Common myeloid progenitor, CD34-positive (primary cell): ENCODE measurements at regions not wholly inside any gene's neighbourhood (a gene's known extent, or its start where the extent isn't known, plus 50 kb on each side); places are given as distances from the start of the nearest gene placed in this dataset.
A peak's percentile ranks its signal among the peaks of the same experiment; 100 is the strongest.

Experiments
- CTCF ChIA-PET: fragments of 350-600 bp; sonication (Branson Sonifier 250); formaldehyde crosslinking; loops from one replicate; lab custom pipeline; 2021; ENCODE audit warnings: antibody characterized with exemption; lab: Charles Lee
- POLR2A ChIA-PET: fragments of 350-600 bp; sonication (Branson Sonifier 250); formaldehyde crosslinking; loops from one replicate; lab custom pipeline; 2021; ENCODE audit warnings: antibody characterized with exemption; lab: Charles Lee
- DNase-seq, 3 donors: peaks; one replicate each; pipeline versions ENCODE4 v3.0.0 to v3.0.0-alpha.2; 2013
- H3K27ac ChIP-seq, 2 experiments: 1 replicate in 1 of 2; 2 replicates in 1 of 2; pipeline ENCODE4 v1.7.0; 2013; ENCODE audit warnings: inconsistent platforms in 2 of 2, low read length in 2 of 2, mild to moderate bottlenecking in 2 of 2, low read depth in 1 of 2, moderate library complexity in 1 of 2; ENCODE audit not compliant: severe bottlenecking in 2 of 2, insufficient read depth in 1 of 2, poor library complexity in 1 of 2
- H3K27me3 ChIP-seq, 5 experiments: replicated peaks in 2 of 5; 1 replicate in 3 of 5; 2 replicates in 2 of 5; pipeline versions ENCODE4 v1.6.1 to v1.7.0; 2013; ENCODE audit warnings: low read length in 4 of 5, mild to moderate bottlenecking in 2 of 5, moderate library complexity in 2 of 5, inconsistent platforms in 1 of 5; ENCODE audit not compliant: insufficient read depth in 5 of 5, control insufficient read depth in 4 of 5
- H3K36me3 ChIP-seq, 4 experiments: 1 replicate in 2 of 4; 2 replicates in 2 of 4; pipeline versions ENCODE4 v1.6.1 to v1.7.0; 2013; ENCODE audit warnings: low read length in 3 of 4, control low read depth in 1 of 4, mild to moderate bottlenecking in 1 of 4; ENCODE audit not compliant: control insufficient read depth in 4 of 4, insufficient read depth in 4 of 4
- H3K4me1 ChIP-seq, 4 experiments: 1 replicate in 3 of 4; 2 replicates in 1 of 4; pipeline versions ENCODE4 v1.6.1 to v1.7.1; 2013; ENCODE audit warnings: low read length in 3 of 4, mild to moderate bottlenecking in 3 of 4, control low read depth in 1 of 4, inconsistent platforms in 1 of 4, moderate library complexity in 1 of 4; ENCODE audit not compliant: control insufficient read depth in 4 of 4, insufficient read depth in 4 of 4; ENCODE audit errors: control extremely low read depth in 1 of 4
- H3K4me3 ChIP-seq, 7 experiments: 1 replicate in 4 of 7; 2 replicates in 3 of 7; pipeline versions ENCODE4 v1.5.1 to v1.7.0; 2013; ENCODE audit warnings: mild to moderate bottlenecking in 7 of 7, low read length in 6 of 7, moderate library complexity in 6 of 7, inconsistent platforms in 2 of 7, low read depth in 2 of 7, control low read depth in 1 of 7; ENCODE audit not compliant: insufficient read depth in 4 of 7, control insufficient read depth in 1 of 7; ENCODE audit errors: extremely low read depth in 1 of 7
- H3K9me3 ChIP-seq, 5 experiments: 1 replicate in 4 of 5; 2 replicates in 1 of 5; pipeline versions ENCODE4 v1.6.1 to v1.7.1; 2013; ENCODE audit warnings: low read length in 4 of 5, mild to moderate bottlenecking in 2 of 5, inconsistent platforms in 1 of 5, low read depth in 1 of 5, moderate library complexity in 1 of 5; ENCODE audit not compliant: control insufficient read depth in 4 of 5, insufficient read depth in 2 of 5; ENCODE audit errors: control extremely low read depth in 1 of 5
- WGBS: methylation state at CpG from one replicate; pipeline ENCODE4 v1.1.5; 2013; ENCODE audit not compliant: insufficient coverage; 5-methylcytosine and 5-hydroxymethylcytosine counted together

DNA sequence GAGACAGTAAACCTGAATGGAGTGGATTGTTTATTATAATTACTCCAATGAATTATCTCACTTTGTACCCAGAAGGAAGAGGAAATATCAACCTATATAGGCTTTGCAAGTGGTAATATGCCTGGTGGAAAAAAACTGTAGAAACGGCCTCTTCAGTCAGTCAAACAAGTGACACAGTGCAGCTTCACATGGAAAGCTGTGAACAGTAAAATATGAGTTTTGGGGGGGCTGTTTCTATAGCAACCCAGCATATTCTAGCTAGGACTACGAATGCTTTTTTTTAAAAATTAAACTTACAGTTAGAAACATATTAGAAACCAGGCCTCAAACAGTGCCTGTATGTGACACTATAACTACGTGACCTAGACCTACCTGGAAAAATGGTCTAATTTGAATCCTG lies 150.1 kb downstream of the PPP1R2C start:
- Histone ChIP-seq H3K27ac (no peak overlapping the region), H3K4me3 (no peak overlapping the region), H3K9me3 (no peaks in the 10 kb centered on the region), H3K36me3 (no peaks in the 10 kb centered on the region), H3K27me3 (no peaks in the 10 kb centered on the region), H3K4me1 (no peaks in the 10 kb centered on the region)
- 93% methylated on average over 2 of the region's 3 CpGs for WGBS
- ChIA-PET CTCF (no interaction called here), POLR2A (no interaction called here)
- DNase-seq, result no peak

DNA sequence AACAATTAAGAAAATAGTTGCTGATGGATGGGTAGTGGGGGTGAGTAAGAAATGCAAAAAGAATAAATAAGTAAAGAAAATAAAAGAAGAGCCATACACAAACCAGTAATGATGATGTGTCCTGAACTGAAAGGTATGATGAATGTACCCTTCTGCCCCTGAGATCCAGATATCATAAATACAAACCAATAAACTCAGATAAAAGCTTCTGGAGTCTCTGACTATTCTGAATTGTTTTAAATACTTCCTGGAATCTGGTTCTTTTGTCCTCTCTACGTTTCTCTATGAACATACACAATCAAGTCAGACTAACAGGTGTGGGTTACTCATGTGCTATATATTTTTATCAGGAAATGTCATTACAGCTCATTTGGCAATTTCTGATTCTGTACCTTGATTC lies 153.4 kb downstream of the PPP1R2C start:
- WGBS, result no CpG with 5 or more reads among the region's 1 CpG
- Histone ChIP-seq H3K27ac (no peak overlapping the region), H3K27me3 (no peaks in the 10 kb centered on the region), H3K4me1 (no peaks in the 10 kb centered on the region), H3K4me3 (no peak overlapping the region), H3K9me3 (no peaks in the 10 kb centered on the region), H3K36me3 (no peaks in the 10 kb centered on the region)
- ChIA-PET POLR2A (no interaction called here), CTCF (no interaction called here)
- DNase-seq, result no peak

DNA sequence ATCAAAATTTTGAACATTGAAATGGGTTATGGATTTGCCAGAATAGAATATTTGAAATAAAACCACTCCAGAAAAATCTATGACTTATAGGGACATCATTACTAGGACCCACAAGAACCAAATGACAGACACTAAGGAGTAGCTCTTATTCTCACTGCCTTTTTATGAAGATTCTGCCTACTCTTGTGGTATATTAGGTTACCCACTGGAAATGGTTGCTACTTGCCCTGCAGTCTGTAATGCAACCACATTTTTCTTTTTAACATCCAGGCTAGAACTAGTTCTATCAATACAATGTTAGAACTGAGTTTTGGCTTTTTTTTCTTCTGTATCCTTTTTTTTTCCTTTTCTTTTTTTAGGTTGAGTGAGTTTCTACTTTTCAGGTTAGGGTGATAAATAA lies 158.9 kb downstream of the PPP1R2C start:
- Histone ChIP-seq H3K27me3 (no peaks in the 10 kb centered on the region), H3K36me3 (no peaks in the 10 kb centered on the region), H3K4me1 (no peaks in the 10 kb centered on the region), H3K4me3 (no peak overlapping the region), H3K9me3 (no peaks in the 10 kb centered on the region), H3K27ac (no peak overlapping the region)
- no peak for DNase-seq
- ChIA-PET CTCF (no interaction called here), POLR2A (no interaction called here)

DNA sequence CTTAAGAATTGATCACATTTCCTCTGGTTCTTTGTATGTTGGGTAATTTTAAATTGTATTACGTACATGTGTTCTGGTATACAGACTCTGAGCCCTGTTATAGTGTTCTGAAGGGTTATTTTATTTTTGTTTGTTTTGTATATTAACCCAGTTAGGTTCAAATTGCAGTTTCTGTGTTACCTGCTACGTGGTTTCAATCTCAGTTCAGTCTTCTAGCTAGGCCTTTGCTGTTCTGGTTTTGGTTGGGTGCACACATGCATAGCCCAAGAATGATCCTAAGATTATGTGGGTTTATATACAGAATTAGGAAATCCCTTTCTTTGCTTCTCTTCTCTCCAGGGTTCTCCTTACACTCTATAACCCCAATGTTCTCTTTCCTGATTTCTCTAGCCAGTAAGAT lies 161.0 kb downstream of the PPP1R2C start:
- H3K9me3 ChIP-seq, result no peaks in the 10 kb centered on the region
- CTCF ChIA-PET, result no interaction called here
- no peak overlapping the region for H3K27ac ChIP-seq
- no peak for DNase-seq
- H3K4me1 ChIP-seq, result no peaks in the 10 kb centered on the region
- no peaks in the 10 kb centered on the region for H3K27me3 ChIP-seq
- no CpG with 5 or more reads among the region's 2 CpGs for WGBS
- no peaks in the 10 kb centered on the region for H3K36me3 ChIP-seq
- POLR2A ChIA-PET, result no interaction called here
- no peak overlapping the region for H3K4me3 ChIP-seq

DNA sequence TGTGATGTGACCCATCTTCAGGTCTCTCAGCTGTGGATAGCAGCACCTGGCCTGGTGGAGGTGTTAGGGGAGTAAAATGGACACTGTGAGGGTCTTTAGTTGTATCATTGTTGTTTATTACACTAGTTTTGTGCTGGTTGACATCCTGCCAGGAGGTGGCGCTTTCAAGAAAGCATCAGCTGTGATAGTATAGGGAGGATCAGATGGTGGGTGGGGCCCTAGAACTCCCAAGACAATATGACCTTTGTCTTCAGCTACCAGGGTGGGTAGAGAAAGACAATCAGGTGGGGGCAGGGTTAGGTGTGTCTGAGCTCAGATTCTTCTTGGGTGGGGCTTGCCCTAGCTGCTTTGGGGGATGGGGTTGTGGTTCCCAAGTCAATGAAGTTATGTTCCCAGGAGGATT lies 162.8 kb downstream of the PPP1R2C start:
- DNase-seq, result peak in 2 of 3 donors; percentile 1 to 6
- 33% methylated on average over 1 of the region's 1 CpG for WGBS

DNA sequence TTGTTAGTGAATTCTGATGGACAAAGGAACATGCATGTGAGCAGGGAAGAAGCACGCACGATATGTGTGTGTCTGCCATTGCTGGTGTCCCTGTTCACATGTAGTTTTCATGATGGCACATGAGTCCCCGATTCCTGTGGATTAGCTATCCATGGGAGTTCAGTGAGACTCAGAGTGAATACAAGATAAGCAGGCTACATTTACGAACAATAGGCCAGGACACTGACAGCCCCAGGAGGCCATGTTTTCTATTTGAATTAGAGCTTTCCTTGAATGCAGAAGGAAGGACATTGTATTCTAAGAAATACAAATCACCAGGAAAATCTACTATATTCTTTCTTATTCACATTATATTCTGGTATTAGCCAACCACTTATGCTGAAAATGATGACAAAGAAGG lies 171.4 kb downstream of the PPP1R2C start:
- no peak overlapping the region for H3K4me3 ChIP-seq
- no peak overlapping the region for H3K27ac ChIP-seq
- POLR2A ChIA-PET, result no interaction called here
- no peaks in the 10 kb centered on the region for H3K4me1 ChIP-seq
- CTCF ChIA-PET, result no interaction called here
- no peak for DNase-seq
- no peaks in the 10 kb centered on the region for H3K36me3 ChIP-seq
- H3K27me3 ChIP-seq, result no peaks in the 10 kb centered on the region
- no peaks in the 10 kb centered on the region for H3K9me3 ChIP-seq
- WGBS, result 98% methylated on average over 4 of the region's 4 CpGs

More for the DNA sequence above, 162.8 kb downstream of the PPP1R2C start:
- CTCF ChIA-PET, result no interaction called here
- Histone ChIP-seq H3K4me1 (no peaks in the 10 kb centered on the region), H3K9me3 (no peaks in the 10 kb centered on the region), H3K27ac (no peak overlapping the region), H3K36me3 (no peaks in the 10 kb centered on the region), H3K4me3 (no peak overlapping the region), H3K27me3 (no peaks in the 10 kb centered on the region)
- POLR2A ChIA-PET, result interaction anchor here (0.6 kb wide), 1 partner anchor 479 kb away, joined by 5 read pairs; no protein-coding TSS in a partner anchor

DNA sequence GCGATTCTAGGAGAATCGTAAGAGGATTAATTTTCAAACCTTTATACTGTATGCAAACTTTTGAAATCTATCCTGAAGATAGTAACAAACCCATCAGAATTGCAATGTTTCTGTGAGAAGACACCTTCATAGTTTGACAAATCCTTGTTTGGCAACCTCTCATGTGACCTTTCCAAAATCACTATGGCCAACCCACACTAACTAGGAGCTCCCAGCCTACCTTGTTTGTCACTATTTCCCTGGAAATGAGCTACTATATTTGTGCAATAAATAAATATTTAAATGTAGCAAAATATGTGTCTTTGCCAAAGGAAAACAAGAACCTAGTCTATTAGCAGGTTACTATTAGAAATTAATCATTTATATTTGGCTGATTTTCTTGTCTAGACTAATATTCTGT lies 173.7 kb downstream of the PPP1R2C start:
- ChIA-PET CTCF (no interaction called here), POLR2A (no interaction called here)
- H3K27me3 ChIP-seq, result no peaks in the 10 kb centered on the region
- H3K9me3 ChIP-seq, result no peaks in the 10 kb centered on the region
- no peak overlapping the region for H3K4me3 ChIP-seq
- no peak for DNase-seq
- no peaks in the 10 kb centered on the region for H3K36me3 ChIP-seq
- no peaks in the 10 kb centered on the region for H3K4me1 ChIP-seq
- no peak overlapping the region for H3K27ac ChIP-seq
- 95% methylated on average over 2 of the region's 2 CpGs for WGBS
